NCI-H128 (cell line): ENCODE measurements at regions not wholly inside any gene's neighbourhood (a gene's known extent, or its start where the extent isn't known, plus 50 kb on each side); places are given as distances from the start of the nearest gene placed in this dataset.

ENCODE experiments used
- DNase-seq: peaks from one replicate; lab custom pipeline; 2025; ENCODE audit not compliant: unreplicated experiment; lab: John Stamatoyannopoulos, UW

DNA sequence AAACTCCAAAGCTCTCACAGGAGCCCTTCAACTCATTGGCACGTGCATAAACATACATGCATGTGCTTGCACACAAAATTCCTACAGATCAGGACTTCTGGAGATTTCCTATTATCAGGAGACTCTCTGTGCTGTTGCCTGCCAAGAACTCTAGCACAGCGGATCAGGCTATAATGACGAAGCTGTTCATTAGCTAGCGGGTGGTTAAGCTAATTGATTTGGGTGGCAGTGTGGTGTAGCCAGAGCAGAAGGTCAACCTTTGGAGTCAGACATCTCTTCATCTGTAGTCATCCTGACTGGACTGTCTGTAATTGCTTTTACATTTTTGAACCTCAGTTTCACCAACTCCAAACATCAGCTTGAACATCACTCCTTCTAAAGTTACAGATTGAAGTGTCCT lies 69.0 kb downstream of the KIF2B start:
- no peak for DNase-seq

- DNase-seq, result no peak
Measured at GRCh38 chr17:53892222-53892621, 69.5 kb downstream of the KIF2B start.

GRCh38 chr17:53894591-53894990 lies 71.9 kb downstream of the KIF2B start:
- DNase-seq, result no peak

DNA sequence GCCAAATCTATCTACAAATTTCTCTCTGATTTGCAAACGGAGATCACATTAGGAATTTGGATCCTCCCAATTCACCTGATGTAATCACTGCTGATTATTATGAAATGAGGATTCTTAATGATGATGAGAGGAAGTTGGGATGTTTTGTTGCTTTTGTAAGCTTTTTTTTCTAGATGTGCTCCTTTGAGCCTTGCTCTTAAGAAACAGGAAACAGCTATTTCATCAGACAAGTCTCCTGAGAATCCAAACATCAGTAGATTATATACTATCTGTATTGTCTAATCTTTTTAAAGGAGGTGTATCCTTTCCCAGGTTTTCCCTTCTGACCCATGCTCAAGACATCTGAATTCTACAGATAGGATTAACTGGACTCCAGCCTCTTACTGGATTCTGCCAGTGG lies 73.3 kb downstream of the KIF2B start:
- no peak for DNase-seq

GRCh38 chr17:53900951-53901350 lies 78.2 kb downstream of the KIF2B start:
- no peak for DNase-seq

DNA sequence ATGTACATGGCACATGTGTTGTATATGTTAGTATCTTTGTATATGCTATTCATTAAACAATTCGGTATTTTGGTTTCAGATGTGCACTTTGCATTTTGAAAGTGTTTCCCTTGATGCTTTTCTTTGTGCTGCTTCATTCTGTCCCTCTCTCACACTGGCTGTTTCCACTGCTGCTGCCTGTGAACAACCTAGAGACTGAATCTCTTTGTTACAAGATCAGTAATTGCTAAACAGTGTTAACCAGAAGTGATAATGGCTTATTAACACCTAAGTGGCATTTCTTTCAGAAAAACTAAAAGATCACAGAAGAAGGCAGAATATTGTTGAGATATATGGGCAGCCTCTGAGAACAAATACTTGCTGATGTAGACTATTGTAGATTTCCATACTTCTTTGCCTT lies 84.7 kb downstream of the KIF2B start:
- DNase-seq, result no peak

DNA sequence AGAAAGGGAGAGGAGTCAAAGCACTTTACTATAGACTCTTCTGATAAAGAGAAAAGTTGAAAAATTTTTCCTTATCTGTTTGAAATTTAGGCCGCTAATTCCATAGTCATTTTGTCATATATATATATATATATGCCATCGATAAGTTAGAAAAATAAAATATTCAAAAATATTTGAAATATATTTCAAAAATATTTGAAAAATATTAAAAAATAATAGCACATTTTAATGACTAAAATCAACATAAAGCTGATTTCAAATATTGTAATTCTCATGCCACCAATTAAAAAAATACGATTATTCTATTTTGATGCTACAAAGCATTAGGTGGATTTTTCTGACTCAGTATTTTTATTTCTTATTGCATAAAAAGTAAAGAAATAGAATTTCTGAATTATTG lies 87.1 kb downstream of the KIF2B start:
- DNase-seq, result no peak

DNA sequence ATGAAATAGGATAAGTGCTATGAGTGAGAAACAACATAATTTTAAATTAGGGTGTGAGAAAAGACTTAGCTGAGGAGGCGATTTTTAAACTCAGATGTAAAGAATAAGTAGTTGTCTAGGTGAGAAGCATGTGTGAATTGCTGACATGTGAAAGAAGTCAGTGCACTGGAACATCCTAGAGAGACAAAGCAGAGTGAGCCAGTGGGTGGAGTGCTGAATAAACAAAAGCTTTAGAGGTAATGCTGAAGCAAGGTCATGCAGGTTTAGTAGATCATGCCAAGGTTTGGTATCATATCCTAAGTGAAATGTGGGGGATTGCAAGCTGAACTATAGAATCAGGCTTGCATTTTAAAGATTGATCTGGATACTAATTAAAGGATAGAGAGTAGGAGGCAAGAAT lies 89.4 kb downstream of the KIF2B start:
- DNase-seq, result no peak

DNA sequence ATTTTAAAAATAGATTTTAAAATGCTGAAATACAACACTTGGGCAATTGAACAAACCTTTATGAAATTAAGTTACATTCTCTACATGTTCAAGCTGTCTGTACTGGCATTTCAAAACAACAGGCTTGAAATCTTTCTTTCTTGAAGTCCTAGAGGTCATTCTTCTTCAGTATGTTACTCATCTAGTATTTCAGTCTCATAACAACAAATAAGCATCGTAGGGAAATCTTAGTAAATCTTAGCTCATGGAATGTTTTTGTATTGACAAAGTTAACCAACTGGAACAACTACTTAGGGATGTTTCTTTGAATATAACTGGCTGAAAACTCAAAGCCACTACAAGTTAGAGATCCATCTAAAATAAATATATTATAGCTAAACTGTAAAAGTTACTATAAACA lies 96.6 kb downstream of the KIF2B start:
- no peak for DNase-seq

GRCh38 chr17:53924530-53925455 lies 102.1 kb downstream of the KIF2B start:
- DNase-seq, result no peak

DNA sequence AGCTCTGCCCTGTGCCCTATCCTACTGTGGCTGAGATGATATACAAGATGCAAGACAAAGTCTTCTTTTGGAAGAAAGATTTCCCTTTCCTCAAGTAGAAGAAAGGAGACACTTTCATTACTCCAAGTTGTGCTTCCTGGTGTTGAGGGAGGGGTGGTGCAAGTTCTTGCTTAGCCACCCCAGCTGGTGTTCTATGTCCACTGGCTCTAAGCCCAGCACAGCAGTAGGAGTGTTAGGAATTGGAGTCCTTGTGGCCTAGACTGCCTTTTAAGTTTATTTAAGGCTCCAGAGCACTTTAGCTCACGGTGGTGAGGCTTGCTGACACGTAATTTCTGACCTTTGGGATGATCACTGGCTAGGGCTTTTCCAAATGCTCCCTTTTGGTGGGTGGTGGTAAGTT lies 109.7 kb downstream of the KIF2B start:
- no peak for DNase-seq

GRCh38 chr17:53934931-53935330 lies 112.2 kb downstream of the KIF2B start:
- no peak for DNase-seq

DNA sequence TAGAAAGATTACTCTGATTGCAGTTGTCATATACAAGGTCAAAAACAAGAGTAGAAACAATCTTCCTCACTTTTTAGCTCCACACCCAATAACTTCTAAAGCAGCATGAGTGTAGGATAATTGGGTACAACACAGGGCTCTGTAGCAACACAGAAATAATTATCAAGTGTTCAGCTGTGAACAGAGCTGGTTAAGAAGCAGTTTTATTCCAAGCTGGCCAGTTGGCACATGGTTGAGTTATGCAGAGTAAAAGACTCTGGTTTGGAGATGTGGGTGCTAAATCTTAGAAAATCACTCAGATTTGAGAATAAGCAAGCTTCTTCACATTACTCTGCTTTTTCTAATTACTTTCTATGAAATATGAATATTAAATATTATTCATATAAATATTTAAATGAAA lies 118.5 kb downstream of the KIF2B start:
- no peak for DNase-seq

- DNase-seq, result no peak
Measured at GRCh38 chr17:53942436-53942835, 119.7 kb downstream of the KIF2B start.

GRCh38 chr17:53942898-53943297 lies 120.2 kb downstream of the KIF2B start:
- no peak for DNase-seq

- DNase-seq, result no peak
Measured at GRCh38 chr17:53948323-53948722, 125.6 kb downstream of the KIF2B start.

GRCh38 chr17:53949473-53950090 lies 126.9 kb downstream of the KIF2B start:
- no peak for DNase-seq

DNA sequence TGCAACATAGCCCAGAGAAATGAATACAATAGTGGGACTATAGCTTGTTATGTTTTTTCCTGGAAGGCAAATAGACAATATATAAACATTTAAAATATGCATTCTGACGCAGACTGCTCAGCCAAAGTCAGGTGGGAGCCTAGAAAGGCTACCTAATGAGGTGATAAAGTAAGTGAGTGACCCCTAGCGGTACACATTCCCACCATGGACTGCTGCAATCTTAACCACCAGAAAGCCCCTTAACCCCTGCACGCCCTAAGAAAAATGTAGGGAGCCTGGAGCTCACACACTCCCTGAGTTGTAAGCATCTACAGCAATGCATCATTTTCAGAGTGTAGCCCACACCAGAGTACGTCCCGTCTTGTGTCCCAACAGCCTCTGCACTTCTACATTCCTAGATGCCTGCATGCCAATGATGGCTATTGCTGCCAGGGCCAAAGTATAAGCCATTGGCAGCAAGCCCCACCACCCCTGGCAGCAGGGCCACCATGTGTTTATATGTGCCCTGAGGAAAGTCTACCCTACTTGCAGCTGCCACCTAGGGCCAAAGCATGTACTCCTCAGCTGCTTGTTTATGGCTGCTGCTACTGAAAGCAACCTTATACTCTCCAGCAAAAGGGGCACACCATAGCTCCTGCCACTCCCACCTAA lies 127.6 kb downstream of the KIF2B start:
- DNase-seq, result no peak

DNA sequence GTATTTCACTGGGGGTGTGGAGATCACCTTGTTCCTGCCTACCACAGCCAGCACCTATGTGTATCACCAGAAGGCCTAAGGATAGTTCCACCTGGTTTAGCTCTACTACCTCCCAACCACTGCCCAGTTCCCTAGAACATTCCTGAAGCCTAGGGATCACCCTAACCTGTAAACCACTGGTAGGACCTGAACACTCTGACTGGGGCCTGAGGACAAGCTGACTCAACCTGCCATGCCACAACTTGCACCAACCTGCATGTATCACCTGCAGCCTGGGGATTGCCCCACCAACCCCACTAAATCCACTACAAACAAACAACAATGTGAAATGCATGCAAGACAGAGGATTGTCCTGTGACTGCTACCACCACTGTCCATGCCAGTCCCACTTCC lies 128.1 kb downstream of the KIF2B start:
- DNase-seq, result no peak

GRCh38 chr17:53971361-53971760 lies 148.6 kb downstream of the KIF2B start:
- DNase-seq, result no peak

DNA sequence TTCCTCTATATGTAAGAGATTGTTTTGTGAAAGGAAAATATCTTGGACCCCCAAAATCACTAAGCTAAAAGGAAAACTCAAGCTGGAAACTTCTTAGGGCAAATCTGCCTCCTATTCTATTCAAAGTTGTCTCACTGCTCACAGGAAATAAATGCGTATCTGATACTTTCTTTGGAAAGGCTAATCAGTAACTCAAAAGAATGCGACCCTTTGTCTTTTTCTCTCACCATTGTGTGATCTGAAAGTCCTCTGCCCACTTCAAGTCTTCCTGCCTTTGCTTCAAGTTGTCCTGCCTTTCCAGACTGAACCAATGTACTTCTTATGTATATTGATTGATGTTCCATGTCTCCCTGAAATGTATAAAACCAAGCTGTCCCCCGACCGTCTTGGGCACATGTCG lies 157.3 kb downstream of the KIF2B start:
- no peak for DNase-seq

GRCh38 chr17:53996131-53996530 lies 173.4 kb downstream of the KIF2B start:
- no peak for DNase-seq
